Ishikawa (cell line): ENCODE measurements at regions not wholly inside any gene's neighbourhood (a gene's known extent, or its start where the extent isn't known, plus 50 kb on each side); places are given as distances from the start of the nearest gene placed in this dataset.

Experiments used
- CEBPB ChIP-seq: IDR thresholded peaks from 2 replicates; pipeline ENCODE4 v1.6.1; 2012
- CREB1 ChIP-seq: IDR thresholded peaks from 2 replicates; pipeline ENCODE4 v1.6.1; 2012; ENCODE audit warnings: low read depth
- EGR1 ChIP-seq: IDR thresholded peaks from 2 replicates; pipeline ENCODE4 v1.6.1; 2012
- EP300 ChIP-seq: IDR thresholded peaks from 2 replicates; pipeline ENCODE4 v1.6.1; 2012; ENCODE audit warnings: borderline replicate concordance
- FOXM1 ChIP-seq: IDR thresholded peaks from 2 replicates; pipeline ENCODE4 v1.6.1; 2012; ENCODE audit warnings: low read depth, borderline replicate concordance
- NFIC ChIP-seq: IDR thresholded peaks from 2 replicates; pipeline ENCODE4 v1.6.1; 2012
- RAD21 ChIP-seq: IDR thresholded peaks from 2 replicates; pipeline ENCODE4 v1.6.1; 2012; ENCODE audit warnings: low read depth
- TAF1 ChIP-seq: IDR thresholded peaks from 2 replicates; pipeline ENCODE4 v1.6.1; 2012; ENCODE audit warnings: low read depth, mild to moderate bottlenecking
- TCF12 ChIP-seq: IDR thresholded peaks from 2 replicates; pipeline ENCODE4 v1.6.1; 2012; ENCODE audit warnings: low read depth
- TEAD4 ChIP-seq: IDR thresholded peaks from 2 replicates; pipeline ENCODE4 v1.6.1; 2012
- YY1 ChIP-seq: IDR thresholded peaks from 2 replicates; pipeline ENCODE4 v1.6.1; 2012; ENCODE audit warnings: low read depth
- ZBTB7A ChIP-seq: IDR thresholded peaks from 2 replicates; pipeline ENCODE4 v1.6.1; 2012; ENCODE audit warnings: low read depth
- TF ChIP-seq, protein P1 (sequence below): IDR thresholded peaks from 2 replicates; pipeline ENCODE4 v1.6.1; 2012
- TF ChIP-seq, protein P2 (sequence below): IDR thresholded peaks from 2 replicates; pipeline ENCODE4 v1.6.1; 2012; ENCODE audit warnings: low read depth, mild to moderate bottlenecking
- TF ChIP-seq, protein P3 (sequence below): IDR thresholded peaks from 2 replicates; pipeline ENCODE4 v1.6.1; 2012

DNA sequence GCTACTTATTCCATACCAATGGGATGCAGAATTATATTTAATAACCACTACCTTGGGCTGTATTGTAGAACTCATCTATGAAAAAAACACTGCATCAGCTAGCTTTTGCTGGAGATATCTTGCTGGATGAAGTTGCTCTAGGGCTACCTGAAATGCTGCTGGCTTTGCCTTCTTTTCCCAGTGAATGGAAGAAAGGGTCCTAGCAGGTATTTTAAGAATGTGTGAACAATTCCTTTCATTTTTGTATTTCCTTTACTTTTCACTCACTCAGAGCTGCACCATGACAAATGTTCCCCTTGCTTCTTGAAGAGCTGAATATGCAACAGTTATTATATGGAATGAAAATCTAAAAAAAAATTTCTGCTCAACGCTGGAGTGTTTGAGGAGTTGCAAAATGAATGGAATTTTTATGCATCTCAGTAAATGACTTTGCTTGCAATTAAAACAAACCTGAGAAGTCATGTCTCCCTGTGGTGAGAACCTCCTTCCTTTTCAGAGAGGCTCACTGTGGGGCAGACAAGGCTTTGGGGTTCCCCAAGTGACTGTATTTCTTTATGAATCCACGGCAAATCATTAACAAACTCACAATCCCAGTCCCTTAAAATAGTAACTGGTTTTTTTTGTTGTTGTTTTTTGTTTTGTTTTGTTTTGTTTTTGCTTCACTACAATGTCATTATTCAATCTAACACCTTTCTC, 566.8 kb upstream of the KIRREL3 start:
- TF ChIP-seq TEAD4 (no peak), CREB1 (no peak), FOXM1 (no peak), RAD21 (no peak), ZBTB7A (no peak), CEBPB (no peak), EGR1 (no peak), TCF12 (no peak), EP300 (no peak), TAF1 (no peak), NFIC (no peak), YY1 (no peak)
- TF ChIP-seq, protein P1, sequence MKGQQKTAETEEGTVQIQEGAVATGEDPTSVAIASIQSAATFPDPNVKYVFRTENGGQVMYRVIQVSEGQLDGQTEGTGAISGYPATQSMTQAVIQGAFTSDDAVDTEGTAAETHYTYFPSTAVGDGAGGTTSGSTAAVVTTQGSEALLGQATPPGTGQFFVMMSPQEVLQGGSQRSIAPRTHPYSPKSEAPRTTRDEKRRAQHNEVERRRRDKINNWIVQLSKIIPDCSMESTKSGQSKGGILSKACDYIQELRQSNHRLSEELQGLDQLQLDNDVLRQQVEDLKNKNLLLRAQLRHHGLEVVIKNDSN, result no peak
- TF ChIP-seq, protein P2, sequence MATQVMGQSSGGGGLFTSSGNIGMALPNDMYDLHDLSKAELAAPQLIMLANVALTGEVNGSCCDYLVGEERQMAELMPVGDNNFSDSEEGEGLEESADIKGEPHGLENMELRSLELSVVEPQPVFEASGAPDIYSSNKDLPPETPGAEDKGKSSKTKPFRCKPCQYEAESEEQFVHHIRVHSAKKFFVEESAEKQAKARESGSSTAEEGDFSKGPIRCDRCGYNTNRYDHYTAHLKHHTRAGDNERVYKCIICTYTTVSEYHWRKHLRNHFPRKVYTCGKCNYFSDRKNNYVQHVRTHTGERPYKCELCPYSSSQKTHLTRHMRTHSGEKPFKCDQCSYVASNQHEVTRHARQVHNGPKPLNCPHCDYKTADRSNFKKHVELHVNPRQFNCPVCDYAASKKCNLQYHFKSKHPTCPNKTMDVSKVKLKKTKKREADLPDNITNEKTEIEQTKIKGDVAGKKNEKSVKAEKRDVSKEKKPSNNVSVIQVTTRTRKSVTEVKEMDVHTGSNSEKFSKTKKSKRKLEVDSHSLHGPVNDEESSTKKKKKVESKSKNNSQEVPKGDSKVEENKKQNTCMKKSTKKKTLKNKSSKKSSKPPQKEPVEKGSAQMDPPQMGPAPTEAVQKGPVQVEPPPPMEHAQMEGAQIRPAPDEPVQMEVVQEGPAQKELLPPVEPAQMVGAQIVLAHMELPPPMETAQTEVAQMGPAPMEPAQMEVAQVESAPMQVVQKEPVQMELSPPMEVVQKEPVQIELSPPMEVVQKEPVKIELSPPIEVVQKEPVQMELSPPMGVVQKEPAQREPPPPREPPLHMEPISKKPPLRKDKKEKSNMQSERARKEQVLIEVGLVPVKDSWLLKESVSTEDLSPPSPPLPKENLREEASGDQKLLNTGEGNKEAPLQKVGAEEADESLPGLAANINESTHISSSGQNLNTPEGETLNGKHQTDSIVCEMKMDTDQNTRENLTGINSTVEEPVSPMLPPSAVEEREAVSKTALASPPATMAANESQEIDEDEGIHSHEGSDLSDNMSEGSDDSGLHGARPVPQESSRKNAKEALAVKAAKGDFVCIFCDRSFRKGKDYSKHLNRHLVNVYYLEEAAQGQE, result no peak
- TF ChIP-seq, protein P3, sequence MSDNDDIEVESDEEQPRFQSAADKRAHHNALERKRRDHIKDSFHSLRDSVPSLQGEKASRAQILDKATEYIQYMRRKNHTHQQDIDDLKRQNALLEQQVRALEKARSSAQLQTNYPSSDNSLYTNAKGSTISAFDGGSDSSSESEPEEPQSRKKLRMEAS, result no peak

DNA sequence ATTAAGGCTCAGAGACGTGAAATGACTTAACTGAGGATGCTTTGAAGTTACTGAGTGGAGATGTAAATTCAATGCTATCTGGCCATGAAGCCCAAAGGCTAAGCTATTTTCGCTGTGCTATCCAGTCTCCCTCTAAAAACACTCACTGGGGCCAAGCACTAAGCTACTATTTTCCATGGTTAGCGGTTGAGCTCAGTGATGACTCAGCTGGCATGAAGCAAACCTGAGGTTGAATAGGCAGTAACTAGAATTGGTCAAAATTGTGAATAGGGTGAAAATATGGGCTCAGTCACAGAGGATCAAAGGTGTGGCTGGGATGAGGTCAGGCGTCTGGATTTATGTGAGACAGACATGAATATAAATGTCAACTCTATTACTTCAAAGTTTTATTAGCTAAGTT, 564.2 kb upstream of the KIRREL3 start:
- TF ChIP-seq, protein P2, result no peak
- TF ChIP-seq TAF1 (no peak), YY1 (no peak), CREB1 (no peak), TEAD4 (no peak), EGR1 (no peak), RAD21 (no peak), FOXM1 (no peak), NFIC (no peak)
- TF ChIP-seq, protein P3, result no peak
- TF ChIP-seq, protein P1, result no peak

DNA sequence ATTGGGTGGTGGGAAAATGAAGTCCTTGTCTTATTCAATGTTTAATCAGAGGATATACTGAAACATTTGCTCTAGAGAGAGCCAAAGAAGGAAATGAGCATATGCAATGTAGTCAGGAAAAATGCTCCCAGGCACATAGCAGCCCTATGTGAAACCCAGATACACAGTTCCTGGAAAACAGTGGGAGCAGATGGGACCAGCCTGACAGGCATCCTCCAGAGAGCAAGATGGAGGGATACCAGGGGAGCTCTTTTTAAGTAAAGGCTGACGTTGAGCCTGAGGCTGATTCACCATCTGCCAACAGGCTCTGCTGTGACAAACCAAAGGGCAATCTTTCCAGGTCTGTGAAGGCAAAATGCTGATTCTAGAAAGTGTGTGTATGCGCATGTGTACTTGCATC, 559.4 kb upstream of the KIRREL3 start:
- no peak for TF ChIP-seq ZBTB7A
- TF ChIP-seq RAD21, result no peak
- TF ChIP-seq CEBPB, result no peak
- TF ChIP-seq TEAD4, result no peak
- no peak for TF ChIP-seq TAF1
- TF ChIP-seq, protein P1, result no peak
- TF ChIP-seq, protein P2, result no peak
- TF ChIP-seq TCF12, result no peak

DNA sequence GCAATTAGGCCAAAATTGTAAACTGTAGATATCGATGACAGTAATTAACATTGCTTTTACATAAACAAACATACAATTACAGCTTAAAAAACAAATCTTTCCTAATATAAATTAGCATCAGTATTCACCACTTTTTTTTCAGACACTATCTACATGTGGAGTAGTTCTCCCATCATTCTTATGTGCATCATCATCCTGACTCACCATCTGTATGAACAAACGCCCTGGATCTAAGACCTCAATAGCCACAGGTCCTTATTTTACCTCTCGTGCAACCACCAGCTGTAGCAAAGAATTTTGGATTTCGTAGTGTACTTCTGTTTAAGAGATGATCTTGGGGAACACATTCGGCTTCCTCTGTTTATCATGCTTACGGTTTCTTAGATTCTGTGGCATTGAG, 551.9 kb upstream of the KIRREL3 start:
- TF ChIP-seq, protein P3, result no peak
- TF ChIP-seq, protein P1, result no peak
- TF ChIP-seq TAF1 (no peak), CEBPB (no peak), EGR1 (no peak), CREB1 (no peak), TEAD4 (no peak), TCF12 (no peak)
- TF ChIP-seq, protein P2, result no peak
